Hepatocyte (in vitro differentiated cells): ENCODE measurements at regions not wholly inside any gene's neighbourhood (a gene's known extent, or its start where the extent isn't known, plus 50 kb on each side); places are given as distances from the start of the nearest gene placed in this dataset.

ENCODE experiments used
- DNase-seq: peaks from one replicate; pipeline ENCODE4 v3.0.0-alpha.2; 2016; ENCODE audit warnings: low spot score
- H2AFZ ChIP-seq: fragments of 200-600 bp; sonication (generic); 2 replicates; pipeline ENCODE4 v1.6.0; 2016; ENCODE audit warnings: antibody characterized with exemption, mild to moderate bottlenecking
- H3K27ac ChIP-seq: fragments of 200-600 bp; sonication (generic); 2 replicates; pipeline ENCODE4 v1.5.1; 2016; ENCODE audit warnings: mild to moderate bottlenecking
- H3K27me3 ChIP-seq: fragments of 200-600 bp; sonication (generic); 2 replicates; pipeline ENCODE4 v1.6.1; 2016
- H3K36me3 ChIP-seq: fragments of 200-600 bp; sonication (generic); replicated peaks from 2 replicates; pipeline ENCODE4 v1.5.1; 2016; ENCODE audit warnings: low read depth; ENCODE audit not compliant: insufficient read depth
- H3K4me1 ChIP-seq: fragments of 200-600 bp; sonication (generic); 2 replicates; pipeline ENCODE4 v1.5.1; 2016; ENCODE audit warnings: mild to moderate bottlenecking, moderate library complexity; ENCODE audit not compliant: insufficient read depth
- H3K4me2 ChIP-seq: fragments of 200-600 bp; sonication (generic); 2 replicates; pipeline ENCODE4 v1.6.0; 2016
- H3K4me3 ChIP-seq: fragments of 200-600 bp; sonication (generic); 2 replicates; pipeline ENCODE4 v1.5.1; 2016; ENCODE audit warnings: mild to moderate bottlenecking
- H3K79me2 ChIP-seq: fragments of 200-600 bp; sonication (generic); 2 replicates; pipeline ENCODE4 v1.6.0; 2017; ENCODE audit warnings: mild to moderate bottlenecking
- H3K9me2 ChIP-seq: fragments of 200-600 bp; sonication (generic); replicated peaks from 2 replicates; pipeline ENCODE4 v1.6.0; 2017; ENCODE audit warnings: mild to moderate bottlenecking; ENCODE audit not compliant: insufficient read depth
- H3K9me3 ChIP-seq: fragments of 200-600 bp; sonication (generic); 2 replicates; pipeline ENCODE4 v1.5.1; 2016; ENCODE audit warnings: low read depth, mild to moderate bottlenecking
- H4K20me1 ChIP-seq: fragments of 200-600 bp; sonication (generic); 2 replicates; pipeline ENCODE4 v1.6.0; 2016; ENCODE audit warnings: mild to moderate bottlenecking; ENCODE audit not compliant: insufficient read depth, poor library complexity, severe bottlenecking
- CTCF ChIP-seq: fragments of 200-600 bp; sonication (generic); IDR thresholded peaks from 2 replicates; pipeline ENCODE4 v1.5.1; 2016; ENCODE audit warnings: antibody characterized with exemption, mild to moderate bottlenecking; ENCODE audit not compliant: poor library complexity
- EZH2 ChIP-seq: fragments of 200-600 bp; sonication (generic); IDR thresholded peaks from 2 replicates; pipeline ENCODE4 v1.6.1; 2016; ENCODE audit warnings: antibody characterized with exemption, mild to moderate bottlenecking, borderline replicate concordance
- EZH2phosphoT487 ChIP-seq: fragments of 200-600 bp; sonication (generic); IDR thresholded peaks from one replicate; pipeline ENCODE4 v1.6.1; 2018; ENCODE audit warnings: antibody characterized with exemption, mild to moderate bottlenecking, low read depth, moderate library complexity; ENCODE audit not compliant: unreplicated experiment, severe bottlenecking
- WGBS: methylation state at CpG from one replicate; pipeline ENCODE4 v1.1.6; 2016; ENCODE audit warnings: low lambda C conversion rate; ENCODE audit errors: missing lambda C conversion rate; 5-methylcytosine and 5-hydroxymethylcytosine counted together

DNA sequence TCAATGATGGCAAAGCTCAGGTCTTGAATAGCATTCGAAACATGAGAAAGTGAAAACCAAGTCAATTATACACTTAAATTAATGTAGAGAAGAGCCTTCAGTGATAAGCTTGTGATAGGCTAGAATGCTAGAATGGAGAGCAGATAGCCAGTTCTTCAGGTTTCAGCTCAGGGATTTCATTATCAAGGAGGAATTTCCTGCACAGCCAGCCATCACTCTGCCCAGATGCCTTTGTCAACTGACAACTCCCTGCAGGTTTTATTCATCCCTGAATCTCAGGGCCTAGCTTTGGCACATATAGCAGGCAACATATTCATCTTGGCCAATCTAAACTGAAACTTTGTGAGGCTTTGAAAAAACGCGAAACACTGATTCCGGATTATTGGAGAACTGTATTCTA, 199.3 kb upstream of the CDH6 start:
- Histone ChIP-seq H3K4me2 (no peak overlapping the region), H3K4me1 (no peaks in the 10 kb centered on the region), H4K20me1 (no peaks in the 10 kb centered on the region), H3K9me2 (no peaks in the 10 kb centered on the region), H3K9me3 (no peaks in the 10 kb centered on the region), H3K36me3 (no peaks in the 10 kb centered on the region), H3K27ac (no peak overlapping the region), H3K79me2 (no peaks in the 10 kb centered on the region), H2AFZ (no peak overlapping the region), H3K27me3 (no peaks in the 10 kb centered on the region), H3K4me3 (no peak overlapping the region)
- 85% methylated on average over 4 of the region's 4 CpGs for WGBS
- TF ChIP-seq CTCF (no peak), EZH2 (no peak), EZH2phosphoT487 (no peak)
- no peak for DNase-seq

DNA sequence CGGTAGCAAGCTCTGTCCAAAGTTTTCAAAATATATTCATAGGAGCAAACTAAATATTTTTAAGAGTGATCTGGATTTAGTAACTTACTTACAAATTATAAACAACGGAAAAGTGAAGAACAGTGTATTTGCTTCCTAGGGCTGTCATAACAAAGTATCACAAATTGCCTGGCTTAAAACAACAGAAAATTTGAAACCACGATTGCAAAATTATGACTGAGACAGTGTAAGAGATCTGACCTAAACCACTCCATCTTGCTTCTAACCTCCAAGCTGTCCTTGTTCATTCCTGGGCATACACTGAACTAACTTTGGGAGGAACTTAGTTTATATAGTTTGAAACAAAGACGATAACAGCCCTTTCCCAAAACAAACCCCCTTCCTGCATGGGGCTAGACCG, 202.0 kb upstream of the CDH6 start:
- H3K9me3 ChIP-seq, result no peaks in the 10 kb centered on the region
- no peak overlapping the region for H2AFZ ChIP-seq
- H3K4me1 ChIP-seq, result no peaks in the 10 kb centered on the region
- no peaks in the 10 kb centered on the region for H3K36me3 ChIP-seq
- no peaks in the 10 kb centered on the region for H3K9me2 ChIP-seq
- H3K4me3 ChIP-seq, result no peak overlapping the region
- 76% methylated on average over 5 of the region's 5 CpGs for WGBS
- DNase-seq, result no peak
- H3K27me3 ChIP-seq, result no peaks in the 10 kb centered on the region
- TF ChIP-seq EZH2phosphoT487 (no peak), CTCF (no peak), EZH2 (no peak)
- H3K4me2 ChIP-seq, result no peak overlapping the region
- no peaks in the 10 kb centered on the region for H4K20me1 ChIP-seq
- no peak overlapping the region for H3K27ac ChIP-seq
- no peaks in the 10 kb centered on the region for H3K79me2 ChIP-seq

- Histone ChIP-seq H3K27ac (no peak overlapping the region), H2AFZ (no peak overlapping the region), H3K27me3 (no peaks in the 10 kb centered on the region), H3K79me2 (no peaks in the 10 kb centered on the region), H3K4me3 (no peak overlapping the region), H3K4me1 (no peaks in the 10 kb centered on the region), H3K4me2 (no peak overlapping the region), H3K9me2 (no peaks in the 10 kb centered on the region), H3K36me3 (no peaks in the 10 kb centered on the region), H3K9me3 (no peaks in the 10 kb centered on the region), H4K20me1 (no peaks in the 10 kb centered on the region)
- no peak for DNase-seq
- TF ChIP-seq CTCF (no peak), EZH2 (no peak)
These were observed 211.9 kb upstream of the CDH6 start for GRCh38 chr5:30981576-30981975.

- Histone ChIP-seq H4K20me1 (no peaks in the 10 kb centered on the region), H3K9me3 (no peaks in the 10 kb centered on the region), H3K27ac (no peak overlapping the region), H3K79me2 (no peaks in the 10 kb centered on the region), H3K4me2 (no peak overlapping the region), H3K9me2 (no peaks in the 10 kb centered on the region), H3K36me3 (no peaks in the 10 kb centered on the region), H3K4me1 (no peaks in the 10 kb centered on the region), H2AFZ (no peak overlapping the region), H3K27me3 (no peaks in the 10 kb centered on the region), H3K4me3 (no peak overlapping the region)
- DNase-seq, result no peak
- TF ChIP-seq CTCF (no peak), EZH2 (no peak)
- 60% methylated on average over 1 of the region's 1 CpG for WGBS
These were observed 224.5 kb upstream of the CDH6 start for GRCh38 chr5:30968971-30969370.
